HepG2 (cell line): ENCODE measurements at regions not wholly inside any gene's neighbourhood (a gene's known extent, or its start where the extent isn't known, plus 50 kb on each side); places are given as distances from the start of the nearest gene placed in this dataset.

Experiments used
- ATAC-seq: fragments of 200-7000 bp; cut with Tn5 transposase; 3 replicates; pipeline ENCODE4 v1.9.1; 2020; ENCODE audit warnings: mild to moderate bottlenecking, moderate library complexity
- BruUV-seq: library from RNA; stranded (reverse); fragments of 400-500 nt; replicated peaks from 2 replicates; lab custom pipeline; 2021; lab: Mats Ljungman, UMichigan
- CTCF ChIA-PET: fragments of 300-600 bp; formaldehyde crosslinking; extraction: SDS; loops from one replicate; lab custom pipeline; 2021; ENCODE audit warnings: low total read pairs, inconsistent platforms, low intra/inter-chr PET ratio; lab: Yijun Ruan, JAX
- POLR2A ChIA-PET: fragments of 350-600 bp; sonication (Branson Sonifier 250); formaldehyde crosslinking; loops from one replicate; lab custom pipeline; 2020; ENCODE audit warnings: antibody characterized with exemption, inconsistent platforms; lab: Yijun Ruan, JAX
- DNase-seq: peaks from one replicate; pipeline ENCODE4 v3.0.0-alpha.2; 2015; ENCODE audit warnings: low spot score
- FAIRE-seq: peaks from 3 replicates; lab custom pipeline; 2011; peaks lifted over from hg19 to GRCh38; lab: Jason Lieb, UNC
- H2AFZ ChIP-seq: one replicate; pipeline ENCODE4 v1.6.1; 2011; ENCODE audit warnings: low read length, inconsistent platforms
- H3K27ac ChIP-seq: fragments of 300-600 bp; 3 replicates; pipeline ENCODE4 v1.8.0; 2011; ENCODE audit warnings: mixed run types, mild to moderate bottlenecking, mixed read lengths, low read length, inconsistent platforms; ENCODE audit not compliant: insufficient read depth; ENCODE audit errors: extremely low read length
- H3K27me3 ChIP-seq, 2 experiments: fragments of 200-600 bp in 1 of 2; 2 replicates in 1 of 2; 3 replicates in 1 of 2; pipeline versions ENCODE4 v1.6.0 to v1.8.0; 2011; ENCODE audit warnings: low read length in 2 of 2, mild to moderate bottlenecking in 2 of 2, moderate library complexity in 2 of 2, inconsistent platforms in 1 of 2; ENCODE audit not compliant: insufficient read depth in 2 of 2, control insufficient read depth in 1 of 2
- H3K36me3 ChIP-seq, 2 experiments: fragments of 200-600 bp in 1 of 2; replicated peaks in 1 of 2; 2 replicates in 1 of 2; 3 replicates in 1 of 2; pipeline versions ENCODE4 v1.5.1 to v1.8.0; 2011; ENCODE audit warnings: low read length in 2 of 2, inconsistent platforms in 1 of 2; ENCODE audit not compliant: insufficient read depth in 2 of 2, control insufficient read depth in 1 of 2
- H3K4me1 ChIP-seq: 2 replicates; pipeline ENCODE4 v1.5.1; 2012; ENCODE audit warnings: low read length, inconsistent platforms; ENCODE audit not compliant: insufficient read depth
- H3K4me2 ChIP-seq: 2 replicates; pipeline ENCODE4 v1.6.0; 2011; ENCODE audit warnings: low read depth, low read length, inconsistent platforms
- H3K4me3 ChIP-seq, 3 experiments: fragments of 200-600 bp in 1 of 3; sonication (generic), shearing (Covaris generic) in 1 of 3; replicated peaks in 1 of 3; 2 replicates each; pipeline ENCODE4 v1.5.1; 2011 to 2016; ENCODE audit warnings: low read length in 3 of 3, inconsistent platforms in 2 of 3, low read depth in 2 of 3, mild to moderate bottlenecking in 2 of 3, control low read depth in 1 of 3, mixed read lengths in 1 of 3; ENCODE audit not compliant: insufficient read depth in 1 of 3
- H3K79me2 ChIP-seq: one replicate; pipeline ENCODE4 v1.6.1; 2011; ENCODE audit warnings: low read length, inconsistent platforms; ENCODE audit not compliant: insufficient read depth
- H3K9ac ChIP-seq: 2 replicates; pipeline ENCODE4 v1.6.0; 2011; ENCODE audit warnings: mild to moderate bottlenecking, low read depth, low read length, inconsistent platforms; ENCODE audit not compliant: insufficient read depth
- H3K9me3 ChIP-seq: 2 replicates; pipeline ENCODE4 v1.5.1; 2012; ENCODE audit warnings: mild to moderate bottlenecking, low read length
- H4K20me1 ChIP-seq: 2 replicates; pipeline ENCODE4 v1.6.0; 2011; ENCODE audit warnings: inconsistent platforms, mild to moderate bottlenecking, low read length, moderate library complexity; ENCODE audit not compliant: insufficient read depth
- ATF3 ChIP-seq: sonication (generic); formaldehyde crosslinking; IDR thresholded peaks from 2 replicates; pipeline ENCODE4 v1.4.0; 2020; ENCODE audit warnings: missing genetic modification reagents
- E2F1 ChIP-seq: sonication (generic); formaldehyde crosslinking; IDR thresholded peaks from 2 replicates; pipeline ENCODE4 v1.5.0; 2020; ENCODE audit warnings: missing genetic modification reagents
- E2F5 ChIP-seq: sonication (generic); formaldehyde crosslinking; conservative IDR thresholded peaks from 2 replicates; pipeline ENCODE4 v1.4.0; 2020; ENCODE audit warnings: missing genetic modification reagents
- FOXA3 ChIP-seq: IDR thresholded peaks from 2 replicates; pipeline ENCODE4 v1.6.1; 2016; ENCODE audit warnings: missing genetic modification reagents, missing compliant biosample characterization
- FOXC1 ChIP-seq: sonication (generic); formaldehyde crosslinking; IDR thresholded peaks from 2 replicates; pipeline ENCODE4 v1.8.0; 2022; ENCODE audit warnings: mild to moderate bottlenecking, missing genetic modification reagents, borderline replicate concordance
- IRF2 ChIP-seq: IDR thresholded peaks from 2 replicates; pipeline ENCODE4 v1.6.1; 2018; ENCODE audit warnings: missing genetic modification reagents, missing compliant biosample characterization
- MATR3 ChIP-seq: sonication (generic); formaldehyde crosslinking; IDR thresholded peaks from 2 replicates; pipeline ENCODE4 v1.4.0; 2020; ENCODE audit warnings: missing genetic modification reagents
- NCOA1 ChIP-seq: sonication (generic); formaldehyde crosslinking; IDR thresholded peaks from 2 replicates; pipeline ENCODE4 v1.9.0; 2021; ENCODE audit warnings: missing genetic modification reagents
- NKX3-1 ChIP-seq: sonication (generic); formaldehyde crosslinking; IDR thresholded peaks from 2 replicates; pipeline ENCODE4 v1.5.0; 2020; ENCODE audit warnings: missing genetic modification reagents
- PATZ1 ChIP-seq: sonication (generic); formaldehyde crosslinking; IDR thresholded peaks from 2 replicates; pipeline ENCODE4 v1.4.0; 2020; ENCODE audit warnings: missing genetic modification reagents
- SP1 ChIP-seq, 2 experiments: fragments of 450-650 bp in 1 of 2; sonication (generic) in 1 of 2; formaldehyde crosslinking in 1 of 2; IDR thresholded peaks; 2 replicates each; pipeline versions ENCODE4 v1.4.0 to v1.6.1; 2016 to 2020; ENCODE audit warnings: missing genetic modification reagents in 1 of 2
- ZFP36 ChIP-seq: fragments of 150-350 bp; IDR thresholded peaks from 2 replicates; pipeline ENCODE4 v1.6.1; 2018; ENCODE audit warnings: borderline replicate concordance, low read length, low read depth; ENCODE audit not compliant: partially characterized antibody
- ZNF207 ChIP-seq: fragments of 450-650 bp; IDR thresholded peaks from 2 replicates; pipeline ENCODE4 v1.6.1; 2016; ENCODE audit warnings: antibody characterized with exemption, borderline replicate concordance
- ZNF674 ChIP-seq: sonication (generic); formaldehyde crosslinking; IDR thresholded peaks from 2 replicates; pipeline ENCODE4 v1.5.0; 2020; ENCODE audit warnings: low read depth, mild to moderate bottlenecking, missing genetic modification reagents
- ZNF710 ChIP-seq: sonication (generic); formaldehyde crosslinking; IDR thresholded peaks from 2 replicates; pipeline ENCODE4 v1.5.0; 2020; ENCODE audit warnings: mild to moderate bottlenecking, missing genetic modification reagents, borderline replicate concordance
- ZNF879 ChIP-seq: sonication (generic); formaldehyde crosslinking; IDR thresholded peaks from 2 replicates; pipeline ENCODE4 v1.8.1; 2023; ENCODE audit warnings: missing genetic modification reagents
- ZSCAN9 ChIP-seq: IDR thresholded peaks from 2 replicates; pipeline ENCODE4 v1.6.1; 2016; ENCODE audit warnings: borderline replicate concordance
- WGBS: methylation state at CpG from one replicate; pipeline ENCODE4 v1.1.6; 2017; ENCODE audit warnings: low lambda C conversion rate; 5-methylcytosine and 5-hydroxymethylcytosine counted together
- in situ Hi-C: cut with HindIII; loops from 2 replicates; pipeline ENCODE4 v1.10.0; 2017; ENCODE audit warnings: low pct_unique_long_range_greater_than_20kb; ENCODE audit not compliant: extremely low pct_ligation_motif_present
- intact Hi-C: fragments of 100-400 bp; cut with micrococcal nuclease; formaldehyde crosslinking; loops from one replicate; pipeline ENCODE4 v1.10.0; 2022; ENCODE audit not compliant: unreplicated experiment

- no peaks in the 10 kb centered on the region for H3K36me3 ChIP-seq
- H3K4me2 ChIP-seq = no peak overlapping the region
- intact Hi-C loops = no loop called here
- no peaks in the 10 kb centered on the region for H3K4me1 ChIP-seq
- H3K27ac ChIP-seq = no peak overlapping the region
- H3K9me3 ChIP-seq = no peaks in the 10 kb centered on the region
- no TSS peak for BruUV-seq
- DNase-seq (no peak), FAIRE-seq (no peak), ATAC-seq (no peak)
- H2AFZ ChIP-seq = no peak overlapping the region
- in situ Hi-C loops = no loop called here
- ChIA-PET POLR2A (no interaction called here), CTCF (no interaction called here)
- no peaks in the 10 kb centered on the region for H3K27me3 ChIP-seq
- H3K4me3 ChIP-seq = no peak overlapping the region
- WGBS = 58% methylated on average over 4 of the region's 4 CpGs
- H3K79me2 ChIP-seq = no peaks in the 10 kb centered on the region
- TF ChIP-seq ZFP36 (no peak), ZNF879 (CRISPR knock-in tag) (no peak), ZNF207 (no peak), NCOA1 (CRISPR knock-in tag) (no peak), E2F5 (no peak), FOXA3 (CRISPR knock-in tag) (no peak), FOXC1 (CRISPR knock-in tag) (no peak), ZSCAN9 (CRISPR knock-in tag) (no peak), IRF2 (no peak), ZNF674 (CRISPR knock-in tag) (no peak), ZNF710 (CRISPR knock-in tag) (no peak), E2F1 (CRISPR knock-in tag) (no peak), PATZ1 (no peak), MATR3 (no peak), NKX3-1 (CRISPR knock-in tag) (no peak), ATF3 (CRISPR knock-in tag) (no peak), SP1 (IDR thresholded peaks at IDR 0.05) (no peak), SP1 (CRISPR knock-in tag; IDR thresholded peaks at IDR 0.05) (no peak)
- TF ChIP-seq, all 625 proteins: peak for 0
- Histone ChIP-seq H3K9ac (no peak overlapping the region), H4K20me1 (no peaks in the 10 kb centered on the region)
Observed at GRCh38 chrX:39809331-39809730, 288.4 kb downstream of the BCOR start.
